GM12878 (cell line): ENCODE measurements at regions not wholly inside any gene's neighbourhood (a gene's known extent, or its start where the extent isn't known, plus 50 kb on each side); places are given as distances from the start of the nearest gene placed in this dataset.

Experiments
- ATAC-seq: fragments of 200-7000 bp; cut with Tn5 transposase; 3 replicates; pipeline ENCODE4 v1.9.1; 2020; ENCODE audit warnings: mild to moderate bottlenecking, moderate library complexity
- BruUV-seq: library from RNA; stranded (reverse); fragments of 400-500 nt; replicated peaks from 2 replicates; lab custom pipeline; 2021; lab: Mats Ljungman, UMichigan
- CTCF ChIA-PET: fragments of 300-600 bp; sonication (Branson Sonifier 250); formaldehyde crosslinking; extraction: SDS; loops from one replicate; lab custom pipeline; 2021; ENCODE audit warnings: inconsistent platforms; lab: Yijun Ruan, JAX
- POLR2A ChIA-PET: fragments of 350-600 bp; formaldehyde crosslinking; extraction: SDS; loops from one replicate; lab custom pipeline; 2021; ENCODE audit warnings: inconsistent platforms; lab: Charles Lee
- RAD21 ChIA-PET: fragments of 300-600 bp; sonication (Branson Sonifier 250); formaldehyde crosslinking; loops from one replicate; lab custom pipeline; 2023; ENCODE audit warnings: antibody characterized with exemption; ENCODE audit not compliant: unreplicated experiment; lab: Charles Lee
- SMC1A ChIA-PET: fragments of 300-600 bp; sonication (Branson Sonifier 250); formaldehyde crosslinking; loops from one replicate; lab custom pipeline; 2023; ENCODE audit not compliant: unreplicated experiment, uncharacterized antibody; lab: Charles Lee
- DNase-seq: peaks from one replicate; pipeline ENCODE4 v3.0.0-alpha.2; 2011; ENCODE audit warnings: low read depth, low spot score
- FAIRE-seq: peaks from 3 replicates; lab custom pipeline; 2011; peaks lifted over from hg19 to GRCh38; lab: Jason Lieb, UNC
- H2AFZ ChIP-seq: 2 replicates; pipeline ENCODE4 v1.6.0; 2011; ENCODE audit warnings: low read depth, low read length, control low read depth; ENCODE audit not compliant: control insufficient read depth
- H3K27ac ChIP-seq: 2 replicates; pipeline ENCODE4 v1.5.1; 2011; ENCODE audit warnings: control low read depth; ENCODE audit not compliant: control insufficient read depth, insufficient read depth
- H3K27me3 ChIP-seq, 2 experiments: replicated peaks in 1 of 2; 2 replicates each; pipeline versions ENCODE4 v1.6.0 to v1.6.1; 2011; ENCODE audit warnings: low read length in 1 of 2; ENCODE audit not compliant: control insufficient read depth in 2 of 2, insufficient read depth in 2 of 2
- H3K36me3 ChIP-seq, 2 experiments: 2 replicates each; pipeline ENCODE4 v1.5.1; 2011; ENCODE audit warnings: low read length in 1 of 2; ENCODE audit not compliant: control insufficient read depth in 2 of 2, insufficient read depth in 2 of 2
- H3K4me1 ChIP-seq: 2 replicates; pipeline ENCODE4 v1.6.1; 2011; ENCODE audit warnings: mild to moderate bottlenecking, low read length, moderate library complexity, mixed read lengths; ENCODE audit not compliant: control insufficient read depth, insufficient read depth
- H3K4me2 ChIP-seq: 2 replicates; pipeline ENCODE4 v1.6.0; 2011; ENCODE audit warnings: control low read depth; ENCODE audit not compliant: control insufficient read depth, insufficient read depth
- H3K4me3 ChIP-seq: fragments of 200-600 bp; sonication (generic); 2 replicates; pipeline ENCODE4 v1.5.1; 2016
- H3K79me2 ChIP-seq: 2 replicates; pipeline ENCODE4 v1.6.0; 2011; ENCODE audit warnings: low read length; ENCODE audit not compliant: control insufficient read depth, insufficient read depth
- H3K9ac ChIP-seq: 2 replicates; pipeline ENCODE4 v1.8.0; 2011; ENCODE audit warnings: low read length, control low read depth, mixed read lengths; ENCODE audit not compliant: control insufficient read depth, insufficient read depth
- H3K9me3 ChIP-seq: replicated peaks from 3 replicates; pipeline ENCODE4 v1.5.1; 2011; ENCODE audit warnings: mild to moderate bottlenecking, low read length; ENCODE audit not compliant: control insufficient read depth, insufficient read depth
- H4K20me1 ChIP-seq: 2 replicates; pipeline ENCODE4 v1.6.0; 2011; ENCODE audit not compliant: control insufficient read depth, insufficient read depth
- REST ChIP-seq: IDR thresholded peaks from 2 replicates; pipeline ENCODE4 v1.6.1; 2012; ENCODE audit warnings: mild to moderate bottlenecking, low read depth, low read length
- WGBS: methylation state at CpG from one replicate; pipeline ENCODE4 v1.1.6; 2016; ENCODE audit warnings: low lambda C conversion rate; ENCODE audit not compliant: insufficient replicate concordance, insufficient coverage; ENCODE audit errors: missing lambda C conversion rate; 5-methylcytosine and 5-hydroxymethylcytosine counted together
- in situ Hi-C: fragments of 300-500 bp; cut with MboI; formaldehyde crosslinking; loops from 9 replicates; pipeline ENCODE4 v1.14.3; 2018; ENCODE audit warnings: mixed read lengths
- intact Hi-C: fragments of 100-400 bp; cut with micrococcal nuclease; formaldehyde crosslinking; loops from one replicate; pipeline ENCODE4 v1.14.2; 2022; ENCODE audit not compliant: unreplicated experiment
- TF ChIP-seq, protein P1 (sequence below): fragments of 450-650 bp; IDR thresholded peaks from 2 replicates; pipeline ENCODE4 v1.6.1; 2018; ENCODE audit warnings: borderline replicate concordance, mild to moderate bottlenecking; ENCODE audit not compliant: partially characterized antibody

DNA sequence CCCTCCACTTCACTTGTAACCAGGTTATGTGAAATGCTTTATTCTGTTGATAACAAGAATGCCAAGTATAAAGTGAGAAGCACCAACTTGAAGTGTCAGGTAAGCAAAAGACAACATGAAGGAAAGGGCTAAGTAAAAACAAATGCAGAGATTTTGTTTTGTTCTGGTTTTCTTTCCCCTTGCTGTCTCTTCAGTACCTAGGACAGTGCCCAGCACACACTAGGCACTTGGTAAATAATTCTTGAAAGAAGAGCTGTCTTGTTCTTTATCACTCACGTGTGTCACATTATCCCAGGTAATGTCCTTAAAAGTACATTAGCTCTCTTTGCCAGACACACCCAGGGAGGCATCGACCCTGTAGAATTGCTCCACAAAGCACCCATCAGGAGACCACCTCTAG, 350.0 kb upstream of the IRAK1BP1 start:
- in situ Hi-C loops = no loop called here
- DNase-seq (no peak), ATAC-seq (no peak), FAIRE-seq (no peak)
- Histone ChIP-seq H4K20me1 (no peaks in the 10 kb centered on the region), H3K27me3 (no peaks in the 10 kb centered on the region), H3K79me2 (no peaks in the 10 kb centered on the region), H3K36me3 (no peaks in the 10 kb centered on the region), H3K4me2 (no peak overlapping the region), H3K9me3 (no peaks in the 10 kb centered on the region), H3K27ac (no peak overlapping the region), H3K9ac (no peak overlapping the region), H3K4me1 (no peaks in the 10 kb centered on the region), H2AFZ (no peak overlapping the region), H3K4me3 (no peak overlapping the region)
- SMC1A ChIA-PET = no interaction called here
- peak; percentile 59; the same call in 1 of the 2 replicates for TF ChIP-seq REST
- TF ChIP-seq, protein P1, sequence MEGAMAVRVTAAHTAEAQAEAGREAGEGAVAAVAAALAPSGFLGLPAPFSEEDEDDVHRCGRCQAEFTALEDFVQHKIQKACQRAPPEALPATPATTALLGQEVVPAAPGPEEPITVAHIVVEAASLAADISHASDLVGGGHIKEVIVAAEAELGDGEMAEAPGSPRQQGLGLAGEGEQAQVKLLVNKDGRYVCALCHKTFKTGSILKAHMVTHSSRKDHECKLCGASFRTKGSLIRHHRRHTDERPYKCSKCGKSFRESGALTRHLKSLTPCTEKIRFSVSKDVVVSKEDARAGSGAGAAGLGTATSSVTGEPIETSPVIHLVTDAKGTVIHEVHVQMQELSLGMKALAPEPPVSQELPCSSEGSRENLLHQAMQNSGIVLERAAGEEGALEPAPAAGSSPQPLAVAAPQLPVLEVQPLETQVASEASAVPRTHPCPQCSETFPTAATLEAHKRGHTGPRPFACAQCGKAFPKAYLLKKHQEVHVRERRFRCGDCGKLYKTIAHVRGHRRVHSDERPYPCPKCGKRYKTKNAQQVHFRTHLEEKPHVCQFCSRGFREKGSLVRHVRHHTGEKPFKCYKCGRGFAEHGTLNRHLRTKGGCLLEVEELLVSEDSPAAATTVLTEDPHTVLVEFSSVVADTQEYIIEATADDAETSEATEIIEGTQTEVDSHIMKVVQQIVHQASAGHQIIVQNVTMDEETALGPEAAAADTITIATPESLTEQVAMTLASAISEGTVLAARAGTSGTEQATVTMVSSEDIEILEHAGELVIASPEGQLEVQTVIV = no peak
- POLR2A ChIA-PET = no interaction called here
- no TSS peak for BruUV-seq
- CTCF ChIA-PET = no interaction called here
- intact Hi-C loops = loop anchor here (10.0 kb wide), 1 partner anchor 773 kb away; no protein-coding TSS in a partner anchor
- RAD21 ChIA-PET = no interaction called here
- 8% methylated on average over 2 of the region's 2 CpGs for WGBS
